NB4 (cell line): ENCODE measurements at regions not wholly inside any gene's neighbourhood (a gene's known extent, or its start where the extent isn't known, plus 50 kb on each side); places are given as distances from the start of the nearest gene placed in this dataset.
"Not testable (repeated sequence)": the region's sequence is repeated elsewhere in the genome, so short reads cannot be mapped to it uniquely, and the experiment has no call there.

Source experiments
- DNase-seq: peaks from one replicate; pipeline ENCODE4 v3.0.0; 2010; ENCODE audit warnings: low read depth
- H3K4me3 ChIP-seq: one replicate; pipeline ENCODE4 v1.5.1; 2011; ENCODE audit warnings: mild to moderate bottlenecking, low read depth, low read length, moderate library complexity
- MYC ChIP-seq: IDR thresholded peaks from 2 replicates; pipeline ENCODE4 v1.6.1; 2011; ENCODE audit warnings: low read depth, low read length
- POLR2A ChIP-seq: IDR thresholded peaks from 2 replicates; pipeline ENCODE4 v1.6.1; 2011; ENCODE audit warnings: mild to moderate bottlenecking; ENCODE audit not compliant: insufficient read length; ENCODE audit errors: extremely low read depth
- TF ChIP-seq, protein P1 (sequence below): IDR thresholded peaks from one replicate; pipeline ENCODE4 v1.5.1; 2012; ENCODE audit warnings: low read depth, low read length
- TF ChIP-seq, protein P2 (sequence below): IDR thresholded peaks from 2 replicates; pipeline ENCODE4 v1.6.1; 2011; ENCODE audit warnings: low read depth, low read length

DNA sequence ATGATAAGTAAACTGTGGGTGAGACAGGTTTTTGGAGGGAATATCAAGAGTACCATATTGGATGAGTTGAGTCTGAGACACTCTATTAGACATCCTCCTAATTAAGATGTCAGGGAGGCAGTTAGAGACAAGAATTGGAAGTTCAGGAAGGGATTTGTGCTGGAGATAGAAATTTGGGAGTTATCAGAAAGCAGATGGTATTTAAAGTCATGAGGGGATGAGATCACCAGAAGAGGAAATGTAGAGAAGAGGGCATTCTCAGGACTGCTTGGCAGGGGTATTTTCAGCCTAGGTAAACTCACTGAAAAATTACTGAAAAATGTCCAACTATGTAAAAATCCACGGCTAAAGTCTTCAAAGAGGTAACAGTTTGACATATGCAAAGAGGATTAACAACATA is 161.6 kb upstream of the PGRMC2 start:
- H3K4me3 ChIP-seq, result no peak overlapping the region
- DNase-seq, result no peak
- TF ChIP-seq, protein P1, sequence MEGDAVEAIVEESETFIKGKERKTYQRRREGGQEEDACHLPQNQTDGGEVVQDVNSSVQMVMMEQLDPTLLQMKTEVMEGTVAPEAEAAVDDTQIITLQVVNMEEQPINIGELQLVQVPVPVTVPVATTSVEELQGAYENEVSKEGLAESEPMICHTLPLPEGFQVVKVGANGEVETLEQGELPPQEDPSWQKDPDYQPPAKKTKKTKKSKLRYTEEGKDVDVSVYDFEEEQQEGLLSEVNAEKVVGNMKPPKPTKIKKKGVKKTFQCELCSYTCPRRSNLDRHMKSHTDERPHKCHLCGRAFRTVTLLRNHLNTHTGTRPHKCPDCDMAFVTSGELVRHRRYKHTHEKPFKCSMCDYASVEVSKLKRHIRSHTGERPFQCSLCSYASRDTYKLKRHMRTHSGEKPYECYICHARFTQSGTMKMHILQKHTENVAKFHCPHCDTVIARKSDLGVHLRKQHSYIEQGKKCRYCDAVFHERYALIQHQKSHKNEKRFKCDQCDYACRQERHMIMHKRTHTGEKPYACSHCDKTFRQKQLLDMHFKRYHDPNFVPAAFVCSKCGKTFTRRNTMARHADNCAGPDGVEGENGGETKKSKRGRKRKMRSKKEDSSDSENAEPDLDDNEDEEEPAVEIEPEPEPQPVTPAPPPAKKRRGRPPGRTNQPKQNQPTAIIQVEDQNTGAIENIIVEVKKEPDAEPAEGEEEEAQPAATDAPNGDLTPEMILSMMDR, result no peak
- TF ChIP-seq POLR2A (no peak), MYC (no peak)
- TF ChIP-seq, protein P2, sequence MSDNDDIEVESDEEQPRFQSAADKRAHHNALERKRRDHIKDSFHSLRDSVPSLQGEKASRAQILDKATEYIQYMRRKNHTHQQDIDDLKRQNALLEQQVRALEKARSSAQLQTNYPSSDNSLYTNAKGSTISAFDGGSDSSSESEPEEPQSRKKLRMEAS, result no peak

DNA sequence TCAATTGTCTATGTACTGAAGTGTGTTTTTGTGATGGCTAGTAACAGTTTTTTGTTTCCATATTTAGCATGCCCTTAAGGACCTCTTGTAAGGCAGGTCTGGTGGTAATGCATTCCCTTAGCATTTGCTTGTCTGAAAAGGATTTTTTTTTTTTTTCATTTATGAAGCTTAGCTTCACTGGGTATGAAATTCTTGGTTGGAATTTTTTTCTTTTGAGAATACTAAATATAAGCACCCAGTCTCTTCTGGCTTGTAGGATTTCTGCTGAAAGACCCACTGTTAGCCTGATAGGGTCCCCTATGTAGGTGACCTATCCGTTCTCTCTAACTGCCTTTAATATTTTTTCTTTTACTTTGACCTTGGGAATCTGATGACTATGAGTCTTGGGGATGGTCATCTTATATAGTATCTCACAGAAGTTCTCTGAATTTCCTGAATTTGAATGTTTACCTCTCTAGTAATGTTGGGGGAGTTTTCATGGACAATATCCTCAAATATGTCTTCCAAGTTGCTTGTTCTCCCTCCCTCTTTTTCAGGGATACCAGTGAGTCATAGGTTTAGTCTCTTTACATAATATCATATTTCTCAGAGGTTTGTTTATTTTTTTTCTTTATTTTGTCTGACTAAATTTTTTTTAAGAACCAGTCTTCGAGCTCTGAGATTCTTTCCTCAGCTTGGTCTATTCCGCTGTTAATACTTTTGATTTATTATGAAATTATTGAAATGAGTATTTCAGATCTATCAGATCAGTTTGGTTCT is 157.1 kb upstream of the PGRMC2 start:
- no peak for DNase-seq
- TF ChIP-seq, protein P2, result no peak
- TF ChIP-seq POLR2A, result no peak
- TF ChIP-seq, protein P1, result no peak
- no peak for TF ChIP-seq MYC
- H3K4me3 ChIP-seq, result no peak overlapping the region

DNA sequence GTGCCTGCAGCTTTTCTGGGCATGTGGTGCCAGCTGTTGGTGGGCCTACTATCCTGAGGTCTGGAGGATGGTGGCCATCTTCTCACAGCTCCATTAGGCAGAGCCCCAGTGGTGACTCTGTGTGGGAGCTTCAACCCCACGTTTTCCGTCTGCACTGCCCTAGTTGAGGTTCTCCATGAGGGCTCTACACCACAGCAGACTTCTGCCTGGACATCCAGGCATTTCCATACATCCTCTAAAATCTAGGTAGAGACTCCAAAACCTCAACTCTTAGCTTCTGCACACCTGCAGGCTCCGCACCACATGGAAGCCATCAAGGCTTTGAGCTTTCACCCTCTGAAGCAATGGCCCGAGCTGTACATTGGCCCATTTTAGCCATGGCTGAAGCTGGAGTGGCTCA is 153.3 kb upstream of the PGRMC2 start:
- no peak for DNase-seq
- TF ChIP-seq, protein P1, result no peak
- TF ChIP-seq MYC (no peak), POLR2A (no peak)
- TF ChIP-seq, protein P2, result no peak
- H3K4me3 ChIP-seq, result no peak overlapping the region

DNA sequence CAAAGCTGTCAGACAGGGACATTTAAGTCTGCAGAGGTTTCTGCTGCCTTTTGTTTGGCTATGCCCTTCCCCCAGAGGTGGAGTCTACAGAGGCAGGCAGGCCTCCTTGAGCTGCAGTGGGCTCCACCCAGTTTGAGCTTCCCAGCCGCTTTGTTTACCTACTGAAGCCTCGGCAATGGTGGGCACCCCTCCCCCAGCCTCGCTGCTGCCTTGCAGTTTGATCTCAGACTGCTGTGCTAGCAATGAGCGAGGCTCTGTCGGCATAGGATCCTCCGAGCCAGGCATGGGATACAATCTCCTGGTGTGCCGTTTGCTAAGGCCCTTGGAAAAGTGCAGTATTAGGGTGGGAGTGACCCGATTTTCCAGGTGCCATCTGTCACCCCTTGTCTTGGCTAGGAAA is 149.4 kb upstream of the PGRMC2 start:
- DNase-seq, H3K4me3 ChIP-seq: not testable (repeated sequence)

DNA sequence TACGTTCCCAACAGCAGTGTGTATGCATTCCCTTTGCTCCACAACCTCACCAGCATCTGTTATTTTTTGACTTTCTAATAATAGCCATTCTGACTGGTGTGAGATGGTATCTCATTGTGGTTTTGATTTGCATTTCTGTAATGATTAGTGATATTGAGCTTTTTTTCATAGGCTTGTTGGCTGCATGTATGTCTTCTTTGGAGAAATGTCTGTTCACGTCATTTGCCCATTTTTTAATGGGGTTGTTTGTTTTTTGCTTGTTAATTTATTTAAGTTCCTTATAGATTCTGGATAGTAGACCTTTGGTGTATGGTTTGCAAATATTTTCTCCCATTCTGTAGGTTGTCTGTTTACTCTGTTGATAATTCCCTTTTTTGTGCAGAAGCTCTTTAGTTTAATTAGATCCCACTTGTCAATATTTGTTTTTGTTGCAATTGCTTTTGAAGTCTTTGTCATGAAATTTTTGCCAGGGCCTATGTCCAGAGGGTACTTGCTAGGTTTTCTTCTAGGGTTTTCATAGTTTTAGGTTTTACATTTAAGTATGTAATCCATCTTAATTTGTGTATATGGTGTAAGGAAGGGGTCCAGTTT is 141.5 kb upstream of the PGRMC2 start:
- not testable (repeated sequence) for H3K4me3 ChIP-seq, DNase-seq

DNA sequence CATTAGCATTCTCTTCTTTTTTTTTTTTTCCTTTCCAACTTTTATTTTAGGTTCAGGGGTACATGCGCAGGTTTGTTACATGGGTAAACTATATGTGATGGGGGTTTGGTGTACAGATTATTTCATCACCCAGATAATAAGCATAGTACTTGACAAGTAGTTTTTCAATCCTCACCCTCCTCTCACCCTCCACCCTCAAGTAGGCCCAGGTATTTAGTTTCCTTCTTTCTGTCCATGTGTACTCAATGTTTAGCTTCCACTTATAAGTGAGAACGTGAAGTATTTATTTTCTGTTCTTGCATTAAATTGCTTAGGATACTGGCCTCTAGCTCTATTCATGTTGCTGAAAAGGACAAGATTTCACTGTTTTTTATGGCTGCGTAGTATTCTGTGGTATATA is 140.8 kb upstream of the PGRMC2 start:
- no peak overlapping the region for H3K4me3 ChIP-seq
- no peak for DNase-seq
- TF ChIP-seq POLR2A, result no peak

DNA sequence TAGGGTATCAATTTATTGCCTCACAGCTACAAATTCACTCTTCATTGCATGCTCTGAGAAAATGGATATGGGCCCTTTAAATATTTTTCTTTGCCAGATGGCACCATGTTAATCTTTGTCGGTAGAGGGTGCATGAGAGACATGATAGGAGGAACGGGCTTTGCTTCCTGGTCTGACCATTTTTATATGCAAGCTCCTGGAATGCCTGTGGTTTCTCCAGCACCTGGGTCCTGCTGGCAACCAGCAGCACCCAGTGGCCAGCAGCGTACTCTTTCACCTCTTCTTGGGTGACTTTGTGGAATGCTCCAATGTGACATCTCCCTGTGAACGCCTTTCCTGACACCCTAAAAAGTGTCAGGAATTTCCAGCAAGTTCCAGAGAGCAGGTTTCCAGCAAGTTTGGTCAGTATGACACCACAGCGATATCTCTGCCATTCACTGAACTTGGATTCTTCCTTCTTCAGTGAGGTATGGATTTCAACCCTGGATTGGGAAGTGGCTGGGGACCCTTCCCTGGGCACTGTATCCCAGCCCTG is 140.3 kb upstream of the PGRMC2 start:
- H3K4me3 ChIP-seq, result no peak overlapping the region
- TF ChIP-seq, protein P1, result no peak
- DNase-seq, result peak; percentile 43
